ENCODE measurements at regions not wholly inside any gene's neighbourhood (a gene's known extent, or its start where the extent isn't known, plus 50 kb on each side); places are given as distances from the start of the nearest gene placed in this dataset.
"Not testable (repeated sequence)": the region's sequence is repeated elsewhere in the genome, so short reads cannot be mapped to it uniquely, and the experiment has no call there.

GRCh38 chr7:81154565-81154964 lies 235.7 kb upstream of the SEMA3C start:
- DNase-seq = no peak
- Histone ChIP-seq H3K36me3 (ENCODE audit: control insufficient read depth, insufficient read depth, low read length) (no peaks in the 10 kb centered on the region), H3K27me3 (ENCODE audit: control insufficient read depth, insufficient read depth, low read length) (no peaks in the 10 kb centered on the region), H3K9me3 (ENCODE audit: control insufficient read depth, low read depth, low read length) (no peaks in the 10 kb centered on the region), H3K4me1 (ENCODE audit: control insufficient read depth, insufficient read depth, low read length) (peaks cover 4% of the 10 kb centered on the region), H3K4me3 (ENCODE audit: low read length) (no peak overlapping the region), H3K27ac (ENCODE audit: low read length) (no peak overlapping the region)
- WGBS (ENCODE audit: insufficient coverage, low lambda C conversion rate) = no CpG with 5 or more reads among the region's 1 CpG

GRCh38 chr7:81152925-81153324 lies 234.1 kb upstream of the SEMA3C start:
- not testable (repeated sequence) for H3K4me1 ChIP-seq (ENCODE audit: control insufficient read depth, insufficient read depth, low read length); H3K9me3 ChIP-seq (ENCODE audit: control insufficient read depth, low read depth, low read length); H3K27me3 ChIP-seq (ENCODE audit: control insufficient read depth, insufficient read depth, low read length); H3K27ac ChIP-seq (ENCODE audit: low read length); H3K4me3 ChIP-seq (ENCODE audit: low read length); H3K36me3 ChIP-seq (ENCODE audit: control insufficient read depth, insufficient read depth, low read length); DNase-seq
- WGBS (ENCODE audit: insufficient coverage, low lambda C conversion rate) = 100% methylated on average over 3 of the region's 9 CpGs

- Histone ChIP-seq H3K27ac (ENCODE audit: low read length) (no peak overlapping the region), H3K27me3 (ENCODE audit: control insufficient read depth, insufficient read depth, low read length) (no peaks in the 10 kb centered on the region), H3K9me3 (ENCODE audit: control insufficient read depth, low read depth, low read length) (no peaks in the 10 kb centered on the region), H3K4me1 (ENCODE audit: control insufficient read depth, insufficient read depth, low read length) (peaks cover 4% of the 10 kb centered on the region), H3K36me3 (ENCODE audit: control insufficient read depth, insufficient read depth, low read length) (no peaks in the 10 kb centered on the region), H3K4me3 (ENCODE audit: low read length) (no peak overlapping the region)
- DNase-seq = no peak
- no CpG with 5 or more reads among the region's 1 CpG for WGBS (ENCODE audit: insufficient coverage, low lambda C conversion rate)
Observed at GRCh38 chr7:81150951-81151361, 232.1 kb upstream of the SEMA3C start.

GRCh38 chr7:81143856-81144255 lies 225.0 kb upstream of the SEMA3C start:
- no peak for DNase-seq
- Histone ChIP-seq H3K27ac (ENCODE audit: low read length) (no peak overlapping the region), H3K4me1 (ENCODE audit: control insufficient read depth, insufficient read depth, low read length) (no peaks in the 10 kb centered on the region), H3K4me3 (ENCODE audit: low read length) (no peak overlapping the region), H3K27me3 (ENCODE audit: control insufficient read depth, insufficient read depth, low read length) (no peaks in the 10 kb centered on the region), H3K36me3 (ENCODE audit: control insufficient read depth, insufficient read depth, low read length) (no peaks in the 10 kb centered on the region), H3K9me3 (ENCODE audit: control insufficient read depth, low read depth, low read length) (peaks cover 7% of the 10 kb centered on the region)
- WGBS (ENCODE audit: insufficient coverage, low lambda C conversion rate) = no CpG with 5 or more reads among the region's 2 CpGs

- H3K27me3 ChIP-seq (ENCODE audit: control insufficient read depth, insufficient read depth, low read length); H3K27ac ChIP-seq (ENCODE audit: low read length); H3K4me3 ChIP-seq (ENCODE audit: low read length); DNase-seq; H3K4me1 ChIP-seq (ENCODE audit: control insufficient read depth, insufficient read depth, low read length); H3K9me3 ChIP-seq (ENCODE audit: control insufficient read depth, low read depth, low read length); H3K36me3 ChIP-seq (ENCODE audit: control insufficient read depth, insufficient read depth, low read length): not testable (repeated sequence)
- no CpG with 5 or more reads among the region's 45 CpGs for WGBS (ENCODE audit: insufficient coverage, low lambda C conversion rate)
Observed at GRCh38 chr7:81141257-81142205, 222.7 kb upstream of the SEMA3C start.

GRCh38 chr7:81140775-81141174 lies 221.9 kb upstream of the SEMA3C start:
- Histone ChIP-seq H3K9me3 (ENCODE audit: control insufficient read depth, low read depth, low read length) (peaks cover 7% of the 10 kb centered on the region), H3K4me3 (ENCODE audit: low read length) (no peak overlapping the region), H3K27ac (ENCODE audit: low read length) (no peak overlapping the region), H3K27me3 (ENCODE audit: control insufficient read depth, insufficient read depth, low read length) (no peaks in the 10 kb centered on the region), H3K36me3 (ENCODE audit: control insufficient read depth, insufficient read depth, low read length) (no peaks in the 10 kb centered on the region), H3K4me1 (ENCODE audit: control insufficient read depth, insufficient read depth, low read length) (no peaks in the 10 kb centered on the region)
- no peak for DNase-seq
- no CpG with 5 or more reads among the region's 3 CpGs for WGBS (ENCODE audit: insufficient coverage, low lambda C conversion rate)

GRCh38 chr7:81140252-81140651 lies 221.4 kb upstream of the SEMA3C start:
- peaks cover 7% of the 10 kb centered on the region for H3K9me3 ChIP-seq (ENCODE audit: control insufficient read depth, low read depth, low read length)
- H3K27me3 ChIP-seq (ENCODE audit: control insufficient read depth, insufficient read depth, low read length) = no peaks in the 10 kb centered on the region
- no peaks in the 10 kb centered on the region for H3K4me1 ChIP-seq (ENCODE audit: control insufficient read depth, insufficient read depth, low read length)
- no peak for DNase-seq
- WGBS (ENCODE audit: insufficient coverage, low lambda C conversion rate) = no CpG with 5 or more reads among the region's 2 CpGs
- H3K4me3 ChIP-seq (ENCODE audit: low read length) = no peak overlapping the region
- H3K36me3 ChIP-seq (ENCODE audit: control insufficient read depth, insufficient read depth, low read length) = no peaks in the 10 kb centered on the region
- H3K27ac ChIP-seq (ENCODE audit: low read length) = no peak overlapping the region

GRCh38 chr7:81138870-81139269 lies 220.0 kb upstream of the SEMA3C start:
- Histone ChIP-seq H3K4me3 (ENCODE audit: low read length) (no peak overlapping the region), H3K4me1 (ENCODE audit: control insufficient read depth, insufficient read depth, low read length) (no peaks in the 10 kb centered on the region), H3K9me3 (ENCODE audit: control insufficient read depth, low read depth, low read length) (peaks cover 7% of the 10 kb centered on the region), H3K36me3 (ENCODE audit: control insufficient read depth, insufficient read depth, low read length) (no peaks in the 10 kb centered on the region), H3K27me3 (ENCODE audit: control insufficient read depth, insufficient read depth, low read length) (no peaks in the 10 kb centered on the region), H3K27ac (ENCODE audit: low read length) (no peak overlapping the region)
- no peak for DNase-seq
- whole genome bisulfite sequencing (ENCODE audit: insufficient coverage, low lambda C conversion rate) = no CpG with 5 or more reads among the region's 1 CpG

GRCh38 chr7:81135324-81135723 lies 216.5 kb upstream of the SEMA3C start:
- H3K4me1 ChIP-seq (ENCODE audit: control insufficient read depth, insufficient read depth, low read length) = no peaks in the 10 kb centered on the region
- WGBS (ENCODE audit: insufficient coverage, low lambda C conversion rate) = no CpG with 5 or more reads among the region's 4 CpGs
- no peaks in the 10 kb centered on the region for H3K36me3 ChIP-seq (ENCODE audit: control insufficient read depth, insufficient read depth, low read length)
- no peak overlapping the region for H3K4me3 ChIP-seq (ENCODE audit: low read length)
- H3K27me3 ChIP-seq (ENCODE audit: control insufficient read depth, insufficient read depth, low read length) = no peaks in the 10 kb centered on the region
- no peaks in the 10 kb centered on the region for H3K9me3 ChIP-seq (ENCODE audit: control insufficient read depth, low read depth, low read length)
- H3K27ac ChIP-seq (ENCODE audit: low read length) = no peak overlapping the region
- DNase-seq = no peak

- Histone ChIP-seq H3K27me3 (ENCODE audit: control insufficient read depth, insufficient read depth, low read length) (no peaks in the 10 kb centered on the region), H3K4me1 (ENCODE audit: control insufficient read depth, insufficient read depth, low read length) (no peaks in the 10 kb centered on the region), H3K27ac (ENCODE audit: low read length) (no peak overlapping the region), H3K4me3 (ENCODE audit: low read length) (no peak overlapping the region), H3K9me3 (ENCODE audit: control insufficient read depth, low read depth, low read length) (peaks cover 7% of the 10 kb centered on the region), H3K36me3 (ENCODE audit: control insufficient read depth, insufficient read depth, low read length) (no peaks in the 10 kb centered on the region)
- WGBS (ENCODE audit: insufficient coverage, low lambda C conversion rate) = no CpG with 5 or more reads among the region's 1 CpG
- no peak for DNase-seq
Observed at GRCh38 chr7:81128011-81128410, 209.2 kb upstream of the SEMA3C start.

- no peak overlapping the region for H3K4me3 ChIP-seq (ENCODE audit: low read length)
- no peak for DNase-seq
Observed at GRCh38 chr7:81120803-81121202, 202.0 kb upstream of the SEMA3C start.

More at GRCh38 chr7:81120803-81121202, 202.0 kb upstream of the SEMA3C start:
- Histone ChIP-seq H3K4me1 (ENCODE audit: control insufficient read depth, insufficient read depth, low read length) (no peaks in the 10 kb centered on the region), H3K9me3 (ENCODE audit: control insufficient read depth, low read depth, low read length) (no peaks in the 10 kb centered on the region), H3K36me3 (ENCODE audit: control insufficient read depth, insufficient read depth, low read length) (no peaks in the 10 kb centered on the region), H3K27me3 (ENCODE audit: control insufficient read depth, insufficient read depth, low read length) (no peaks in the 10 kb centered on the region), H3K27ac (ENCODE audit: low read length) (no peak overlapping the region)
- 71% methylated on average over 2 of the region's 4 CpGs for WGBS (ENCODE audit: insufficient coverage, low lambda C conversion rate)
